H1 (cell line): ENCODE measurements at regions not wholly inside any gene's neighbourhood (a gene's known extent, or its start where the extent isn't known, plus 50 kb on each side); places are given as distances from the start of the nearest gene placed in this dataset.

ENCODE experiments used
- ATF3 ChIP-seq: IDR thresholded peaks from 2 replicates; pipeline ENCODE4 v1.6.1; 2011; ENCODE audit warnings: low read depth, mild to moderate bottlenecking, low read length; ENCODE audit not compliant: insufficient read depth
- EP300 ChIP-seq, 2 experiments: IDR thresholded peaks; 1 replicate in 1 of 2; 2 replicates in 1 of 2; pipeline ENCODE4 v1.6.1; 2011 to 2012; ENCODE audit warnings: low read depth in 2 of 2, low read length in 2 of 2, mild to moderate bottlenecking in 2 of 2, borderline replicate concordance in 1 of 2, inconsistent platforms in 1 of 2, moderate library complexity in 1 of 2
- EZH2 ChIP-seq: fragments of 200-600 bp; sonication (generic); IDR thresholded peaks from 2 replicates; pipeline ENCODE4 v1.7.1; 2012; ENCODE audit warnings: low read depth, mild to moderate bottlenecking, moderate library complexity, low read length, inconsistent platforms; ENCODE audit not compliant: severe bottlenecking
- POLR2A ChIP-seq, 2 experiments: IDR thresholded peaks; 1 replicate in 1 of 2; 2 replicates in 1 of 2; pipeline ENCODE4 v1.6.1; 2011; ENCODE audit warnings: low read depth in 2 of 2, low read length in 2 of 2, mild to moderate bottlenecking in 2 of 2; ENCODE audit errors: control extremely low read depth in 1 of 2
- POLR2AphosphoS5 ChIP-seq: IDR thresholded peaks from 2 replicates; pipeline ENCODE4 v1.6.1; 2011; ENCODE audit warnings: low read depth, low read length
- SAP30 ChIP-seq: fragments of 300-600 bp; sonication (generic); IDR thresholded peaks from 2 replicates; pipeline ENCODE4 v1.7.1; 2012; ENCODE audit warnings: low read length, moderate library complexity, mild to moderate bottlenecking, inconsistent platforms; ENCODE audit not compliant: insufficient read depth, insufficient replicate concordance
- SIN3A ChIP-seq, 2 experiments: IDR thresholded peaks in 1 of 2; conservative IDR thresholded peaks in 1 of 2; 2 replicates each; pipeline ENCODE4 v1.6.1; 2011 to 2012; ENCODE audit warnings: low read length in 2 of 2, improper control_type of control experiment in 1 of 2, low read depth in 1 of 2, mild to moderate bottlenecking in 1 of 2
- SUZ12 ChIP-seq: fragments of 200-600 bp; sonication (generic); IDR thresholded peaks from 2 replicates; pipeline ENCODE4 v1.6.1; 2012; ENCODE audit warnings: mild to moderate bottlenecking, inconsistent platforms, low read length, moderate library complexity, mixed read lengths
- USF2 ChIP-seq: IDR thresholded peaks from 2 replicates; pipeline ENCODE4 v1.6.1; 2011; ENCODE audit warnings: low read length, improper control_type of control experiment
- YY1 ChIP-seq: IDR thresholded peaks from 2 replicates; pipeline ENCODE4 v1.6.1; 2011; ENCODE audit warnings: low read depth, mild to moderate bottlenecking, low read length
- TF ChIP-seq, protein P1 (sequence below), 3 experiments: IDR thresholded peaks; 1 replicate in 2 of 3; 2 replicates in 1 of 3; pipeline versions ENCODE4 v1.5.1 to v1.6.1; 2011; ENCODE audit warnings: low read length in 3 of 3, mild to moderate bottlenecking in 3 of 3, inconsistent platforms in 2 of 3, low read depth in 1 of 3, moderate library complexity in 1 of 3; ENCODE audit not compliant: insufficient read depth in 1 of 3; ENCODE audit errors: control extremely low read depth in 1 of 3

GRCh38 chr10:128516180-128516579 lies 390.0 kb upstream of the MKI67 start:
- TF ChIP-seq POLR2AphosphoS5 (no peak), EP300 (IDR thresholded peaks at IDR 0.05; ENCODE audit: borderline replicate concordance in 1 of 2, low read depth in 2 of 2, low read length in 2 of 2) (no peak), EZH2 (no peak), USF2 (no peak), ATF3 (no peak), SUZ12 (no peak), POLR2A (IDR thresholded peaks at IDR 0.05; ENCODE audit: control extremely low read depth in 1 of 2, low read depth in 2 of 2, low read length in 2 of 2) (no peak), SAP30 (no peak), YY1 (no peak), SIN3A (conservative IDR thresholded peaks at IDR 0.05 in 1 of 2, IDR thresholded peaks at IDR 0.05 in 1 of 2; ENCODE audit: low read depth in 1 of 2, low read length in 2 of 2) (no peak)
- TF ChIP-seq, protein P1, sequence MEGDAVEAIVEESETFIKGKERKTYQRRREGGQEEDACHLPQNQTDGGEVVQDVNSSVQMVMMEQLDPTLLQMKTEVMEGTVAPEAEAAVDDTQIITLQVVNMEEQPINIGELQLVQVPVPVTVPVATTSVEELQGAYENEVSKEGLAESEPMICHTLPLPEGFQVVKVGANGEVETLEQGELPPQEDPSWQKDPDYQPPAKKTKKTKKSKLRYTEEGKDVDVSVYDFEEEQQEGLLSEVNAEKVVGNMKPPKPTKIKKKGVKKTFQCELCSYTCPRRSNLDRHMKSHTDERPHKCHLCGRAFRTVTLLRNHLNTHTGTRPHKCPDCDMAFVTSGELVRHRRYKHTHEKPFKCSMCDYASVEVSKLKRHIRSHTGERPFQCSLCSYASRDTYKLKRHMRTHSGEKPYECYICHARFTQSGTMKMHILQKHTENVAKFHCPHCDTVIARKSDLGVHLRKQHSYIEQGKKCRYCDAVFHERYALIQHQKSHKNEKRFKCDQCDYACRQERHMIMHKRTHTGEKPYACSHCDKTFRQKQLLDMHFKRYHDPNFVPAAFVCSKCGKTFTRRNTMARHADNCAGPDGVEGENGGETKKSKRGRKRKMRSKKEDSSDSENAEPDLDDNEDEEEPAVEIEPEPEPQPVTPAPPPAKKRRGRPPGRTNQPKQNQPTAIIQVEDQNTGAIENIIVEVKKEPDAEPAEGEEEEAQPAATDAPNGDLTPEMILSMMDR (IDR thresholded peaks at IDR 0.05; ENCODE audit: control extremely low read depth in 1 of 3, insufficient read depth in 1 of 3, low read depth in 1 of 3, low read length in 3 of 3) = no peak
